HTR-8/SVneo (cell line): ENCODE measurements at regions not wholly inside any gene's neighbourhood (a gene's known extent, or its start where the extent isn't known, plus 50 kb on each side); places are given as distances from the start of the nearest gene placed in this dataset.
"Not testable (repeated sequence)": the region's sequence is repeated elsewhere in the genome, so short reads cannot be mapped to it uniquely, and the experiment has no call there.

Source experiments
- DNase-seq: peaks from one replicate; pipeline ENCODE4 v3.0.0; 2011; ENCODE audit warnings: low spot score, mixed read lengths; ENCODE audit not compliant: insufficient read length
- FAIRE-seq: peaks from 2 replicates; lab custom pipeline; 2011; peaks lifted over from hg19 to GRCh38; lab: Jason Lieb, UNC

- no peak for FAIRE-seq
- no peak for DNase-seq
Measured at GRCh38 chr1:233435622-233436021, 108.1 kb downstream of the MAP3K21 start.

GRCh38 chr1:233439721-233440120 lies 112.2 kb downstream of the MAP3K21 start:
- FAIRE-seq: no peak
- DNase-seq: no peak

- DNase-seq: peak; percentile 65
- no peak for FAIRE-seq
Measured at GRCh38 chr1:233440951-233441401, 113.5 kb downstream of the MAP3K21 start.

GRCh38 chr1:233442026-233442780 lies 114.7 kb downstream of the MAP3K21 start:
- DNase-seq (no peak), FAIRE-seq (no peak)

- no peak for DNase-seq
- no peak for FAIRE-seq
Measured at GRCh38 chr1:233443040-233443760, 115.7 kb downstream of the MAP3K21 start.

GRCh38 chr1:233444484-233444883 lies 117.0 kb downstream of the MAP3K21 start:
- DNase-seq (no peak), FAIRE-seq (no peak)

GRCh38 chr1:233445737-233446136 lies 118.2 kb downstream of the MAP3K21 start:
- FAIRE-seq: no peak
- no peak for DNase-seq

- DNase-seq: no peak
- no peak for FAIRE-seq
Measured at GRCh38 chr1:233446935-233447334, 119.4 kb downstream of the MAP3K21 start.

- FAIRE-seq: no peak
Measured at GRCh38 chr1:233448109-233448689, 120.7 kb downstream of the MAP3K21 start.

GRCh38 chr1:233452724-233453123 lies 125.2 kb downstream of the MAP3K21 start:
- no peak for FAIRE-seq
- DNase-seq: no peak

More at GRCh38 chr1:233448109-233448689, 120.7 kb downstream of the MAP3K21 start:
- no peak for DNase-seq

GRCh38 chr1:233453433-233454200 lies 126.1 kb downstream of the MAP3K21 start:
- no peak for FAIRE-seq

GRCh38 chr1:233459470-233459945 lies 132.0 kb downstream of the MAP3K21 start:
- FAIRE-seq (no peak), DNase-seq (no peak)

More at GRCh38 chr1:233453433-233454200, 126.1 kb downstream of the MAP3K21 start:
- no peak for DNase-seq

GRCh38 chr1:233459968-233460367 lies 132.4 kb downstream of the MAP3K21 start:
- FAIRE-seq (no peak), DNase-seq (no peak)

GRCh38 chr1:233460692-233461091 lies 133.2 kb downstream of the MAP3K21 start:
- no peak for FAIRE-seq

GRCh38 chr1:233461847-233462246 lies 134.3 kb downstream of the MAP3K21 start:
- DNase-seq (no peak), FAIRE-seq (no peak)

More at GRCh38 chr1:233460692-233461091, 133.2 kb downstream of the MAP3K21 start:
- DNase-seq: no peak

GRCh38 chr1:233463333-233463732 lies 135.8 kb downstream of the MAP3K21 start:
- FAIRE-seq (no peak), DNase-seq (no peak)

- DNase-seq (no peak), FAIRE-seq (no peak)
Measured at GRCh38 chr1:233465745-233466343, 138.3 kb downstream of the MAP3K21 start.

- DNase-seq (no peak), FAIRE-seq (no peak)
Measured at GRCh38 chr1:233470741-233471499, 143.0 kb upstream of the KCNK1 start.

- FAIRE-seq, DNase-seq: not testable (repeated sequence)
Measured at GRCh38 chr1:233471851-233472250, 142.1 kb upstream of the KCNK1 start.
